ENCODE measurements at regions not wholly inside any gene's neighbourhood (a gene's known extent, or its start where the extent isn't known, plus 50 kb on each side); places are given as distances from the start of the nearest gene placed in this dataset.

- TF ChIP-seq CTCF (IDR thresholded peaks at IDR 0.05): no peak
- no peak for TF ChIP-seq POLR2A (IDR thresholded peaks at IDR 0.05)
Measured at GRCh38 chr15:62365795-62366442, 200.8 kb upstream of the C2CD4B start.

Measured in heart left ventricle (tissue), 13 donors.